Panc1 (cell line): ENCODE measurements at regions not wholly inside any gene's neighbourhood (a gene's known extent, or its start where the extent isn't known, plus 50 kb on each side); places are given as distances from the start of the nearest gene placed in this dataset.

ENCODE experiments used
- ATAC-seq: fragments of 200-7000 bp; cut with Tn5 transposase; 2 replicates; pipeline ENCODE4 v1.9.1; 2020; ENCODE audit warnings: mild to moderate bottlenecking, moderate library complexity
- BruUV-seq: library from RNA; stranded (reverse); fragments of 400-500 nt; replicated peaks from 2 replicates; lab custom pipeline; 2021; lab: Mats Ljungman, UMichigan
- CTCF ChIA-PET: fragments of 300-600 bp; sonication (Branson Sonifier 250); formaldehyde crosslinking; loops from one replicate; lab custom pipeline; 2022; ENCODE audit warnings: antibody characterized with exemption; lab: Charles Lee
- POLR2A ChIA-PET: fragments of 300-600 bp; sonication (Branson Sonifier 250); formaldehyde crosslinking; loops from one replicate; lab custom pipeline; 2022; ENCODE audit warnings: antibody characterized with exemption; lab: Charles Lee
- DNase-seq: peaks from one replicate; pipeline ENCODE4 v3.0.0-alpha.2; 2010; ENCODE audit warnings: low read depth, low spot score
- H3K27ac ChIP-seq: 2 replicates; pipeline ENCODE4 v1.5.1; 2011; ENCODE audit warnings: mild to moderate bottlenecking, low read length, inconsistent platforms
- H3K27me3 ChIP-seq: fragments of 200-500 bp; sonication (Bioruptor generic); 2 replicates; pipeline ENCODE4 v1.6.0; 2014; ENCODE audit warnings: low read length, inconsistent platforms; ENCODE audit not compliant: control insufficient read depth, insufficient read depth
- H3K36me3 ChIP-seq: fragments of 200-500 bp; sonication (Bioruptor generic); 2 replicates; pipeline ENCODE4 v1.5.1; 2014; ENCODE audit warnings: inconsistent platforms, mild to moderate bottlenecking, low read length, moderate library complexity; ENCODE audit not compliant: control insufficient read depth, insufficient read depth
- H3K4me1 ChIP-seq: 2 replicates; pipeline ENCODE4 v1.5.1; 2011; ENCODE audit warnings: inconsistent platforms, mild to moderate bottlenecking, low read length, moderate library complexity; ENCODE audit not compliant: control insufficient read depth, insufficient read depth
- H3K4me3 ChIP-seq, 2 experiments: 2 replicates each; pipeline ENCODE4 v1.5.1; 2011 to 2012; ENCODE audit warnings: low read depth in 2 of 2, low read length in 2 of 2, mild to moderate bottlenecking in 2 of 2, inconsistent platforms in 1 of 2, moderate library complexity in 1 of 2
- H3K9me3 ChIP-seq: fragments of 200-500 bp; sonication (Bioruptor generic); 2 replicates; pipeline ENCODE4 v1.5.1; 2014; ENCODE audit warnings: low read depth, mild to moderate bottlenecking, inconsistent platforms, low read length, moderate library complexity; ENCODE audit not compliant: control insufficient read depth, insufficient read depth
- POLR2AphosphoS5 ChIP-seq: IDR thresholded peaks from 2 replicates; pipeline ENCODE4 v1.6.1; 2012; ENCODE audit warnings: mild to moderate bottlenecking, low read depth, low read length, moderate library complexity
- SIN3A ChIP-seq: IDR thresholded peaks from 2 replicates; pipeline ENCODE4 v1.6.1; 2012; ENCODE audit warnings: low read depth, mild to moderate bottlenecking, low read length, moderate library complexity, borderline replicate concordance; ENCODE audit not compliant: insufficient read depth
- TCF7L2 ChIP-seq: IDR thresholded peaks from 2 replicates; pipeline ENCODE4 v1.6.1; 2011; ENCODE audit warnings: mild to moderate bottlenecking, low read depth, low read length, inconsistent platforms
- in situ Hi-C: cut with HindIII; loops from 2 replicates; pipeline ENCODE4 v1.10.0; 2016; ENCODE audit warnings: low sequenced_read_pairs, low pct_unique_long_range_greater_than_20kb
- intact Hi-C: fragments of 100-400 bp; cut with micrococcal nuclease; formaldehyde crosslinking; loops from one replicate; pipeline ENCODE4 v1.10.0; 2022; ENCODE audit not compliant: unreplicated experiment
- TF ChIP-seq, protein P1 (sequence below): fragments of 450-650 bp; IDR thresholded peaks from 2 replicates; pipeline ENCODE4 v1.5.1; 2017; ENCODE audit warnings: mild to moderate bottlenecking
- TF ChIP-seq, protein P2 (sequence below), 2 experiments: IDR thresholded peaks; 2 replicates each; pipeline ENCODE4 v1.6.1; 2011 to 2012; ENCODE audit warnings: low read depth in 2 of 2, control low read depth in 1 of 2, low read length in 1 of 2, mild to moderate bottlenecking in 1 of 2, moderate library complexity in 1 of 2; ENCODE audit not compliant: insufficient read depth in 1 of 2

DNA sequence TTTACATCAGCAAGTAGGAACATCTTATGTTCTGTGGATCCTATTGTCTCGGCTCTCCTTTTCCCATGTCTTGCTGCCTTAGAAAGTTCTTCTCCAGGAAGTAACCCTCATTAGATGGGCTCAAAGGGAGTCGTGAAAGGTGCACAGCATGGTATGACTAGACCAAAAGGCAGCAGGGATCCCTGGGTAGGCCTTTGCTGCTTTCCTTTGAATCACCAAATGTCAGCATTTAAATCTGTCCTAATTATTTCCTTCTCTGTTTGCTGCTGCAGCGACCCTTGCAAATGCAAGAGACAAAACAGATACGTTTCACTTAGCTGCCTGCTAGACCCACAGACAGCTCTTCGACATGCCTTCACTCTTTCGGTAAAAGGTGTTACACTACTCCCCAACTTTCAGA is 218.4 kb downstream of the ACTL7B start:
- CTCF ChIA-PET, result no interaction called here
- TF ChIP-seq, protein P1, sequence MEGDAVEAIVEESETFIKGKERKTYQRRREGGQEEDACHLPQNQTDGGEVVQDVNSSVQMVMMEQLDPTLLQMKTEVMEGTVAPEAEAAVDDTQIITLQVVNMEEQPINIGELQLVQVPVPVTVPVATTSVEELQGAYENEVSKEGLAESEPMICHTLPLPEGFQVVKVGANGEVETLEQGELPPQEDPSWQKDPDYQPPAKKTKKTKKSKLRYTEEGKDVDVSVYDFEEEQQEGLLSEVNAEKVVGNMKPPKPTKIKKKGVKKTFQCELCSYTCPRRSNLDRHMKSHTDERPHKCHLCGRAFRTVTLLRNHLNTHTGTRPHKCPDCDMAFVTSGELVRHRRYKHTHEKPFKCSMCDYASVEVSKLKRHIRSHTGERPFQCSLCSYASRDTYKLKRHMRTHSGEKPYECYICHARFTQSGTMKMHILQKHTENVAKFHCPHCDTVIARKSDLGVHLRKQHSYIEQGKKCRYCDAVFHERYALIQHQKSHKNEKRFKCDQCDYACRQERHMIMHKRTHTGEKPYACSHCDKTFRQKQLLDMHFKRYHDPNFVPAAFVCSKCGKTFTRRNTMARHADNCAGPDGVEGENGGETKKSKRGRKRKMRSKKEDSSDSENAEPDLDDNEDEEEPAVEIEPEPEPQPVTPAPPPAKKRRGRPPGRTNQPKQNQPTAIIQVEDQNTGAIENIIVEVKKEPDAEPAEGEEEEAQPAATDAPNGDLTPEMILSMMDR, result no peak
- TF ChIP-seq SIN3A, result no peak
- no peak for TF ChIP-seq POLR2AphosphoS5
- no peak for TF ChIP-seq TCF7L2
- TF ChIP-seq, protein P2, sequence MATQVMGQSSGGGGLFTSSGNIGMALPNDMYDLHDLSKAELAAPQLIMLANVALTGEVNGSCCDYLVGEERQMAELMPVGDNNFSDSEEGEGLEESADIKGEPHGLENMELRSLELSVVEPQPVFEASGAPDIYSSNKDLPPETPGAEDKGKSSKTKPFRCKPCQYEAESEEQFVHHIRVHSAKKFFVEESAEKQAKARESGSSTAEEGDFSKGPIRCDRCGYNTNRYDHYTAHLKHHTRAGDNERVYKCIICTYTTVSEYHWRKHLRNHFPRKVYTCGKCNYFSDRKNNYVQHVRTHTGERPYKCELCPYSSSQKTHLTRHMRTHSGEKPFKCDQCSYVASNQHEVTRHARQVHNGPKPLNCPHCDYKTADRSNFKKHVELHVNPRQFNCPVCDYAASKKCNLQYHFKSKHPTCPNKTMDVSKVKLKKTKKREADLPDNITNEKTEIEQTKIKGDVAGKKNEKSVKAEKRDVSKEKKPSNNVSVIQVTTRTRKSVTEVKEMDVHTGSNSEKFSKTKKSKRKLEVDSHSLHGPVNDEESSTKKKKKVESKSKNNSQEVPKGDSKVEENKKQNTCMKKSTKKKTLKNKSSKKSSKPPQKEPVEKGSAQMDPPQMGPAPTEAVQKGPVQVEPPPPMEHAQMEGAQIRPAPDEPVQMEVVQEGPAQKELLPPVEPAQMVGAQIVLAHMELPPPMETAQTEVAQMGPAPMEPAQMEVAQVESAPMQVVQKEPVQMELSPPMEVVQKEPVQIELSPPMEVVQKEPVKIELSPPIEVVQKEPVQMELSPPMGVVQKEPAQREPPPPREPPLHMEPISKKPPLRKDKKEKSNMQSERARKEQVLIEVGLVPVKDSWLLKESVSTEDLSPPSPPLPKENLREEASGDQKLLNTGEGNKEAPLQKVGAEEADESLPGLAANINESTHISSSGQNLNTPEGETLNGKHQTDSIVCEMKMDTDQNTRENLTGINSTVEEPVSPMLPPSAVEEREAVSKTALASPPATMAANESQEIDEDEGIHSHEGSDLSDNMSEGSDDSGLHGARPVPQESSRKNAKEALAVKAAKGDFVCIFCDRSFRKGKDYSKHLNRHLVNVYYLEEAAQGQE (IDR thresholded peaks at IDR 0.05; ENCODE audit: insufficient read depth in 1 of 2, low read depth in 2 of 2, low read length in 1 of 2), result no peak
- in situ Hi-C loops (no loop called here), intact Hi-C loops (no loop called here)
- BruUV-seq, result no TSS peak
- Histone ChIP-seq H3K4me3 (no peak overlapping the region), H3K4me1 (no peaks in the 10 kb centered on the region), H3K27ac (no peak overlapping the region), H3K36me3 (no peaks in the 10 kb centered on the region), H3K27me3 (no peaks in the 10 kb centered on the region; the same call in 1 of the 2 replicates), H3K9me3 (no peaks in the 10 kb centered on the region)
- DNase-seq (no peak), ATAC-seq (no peak)
- POLR2A ChIA-PET, result no interaction called here

DNA sequence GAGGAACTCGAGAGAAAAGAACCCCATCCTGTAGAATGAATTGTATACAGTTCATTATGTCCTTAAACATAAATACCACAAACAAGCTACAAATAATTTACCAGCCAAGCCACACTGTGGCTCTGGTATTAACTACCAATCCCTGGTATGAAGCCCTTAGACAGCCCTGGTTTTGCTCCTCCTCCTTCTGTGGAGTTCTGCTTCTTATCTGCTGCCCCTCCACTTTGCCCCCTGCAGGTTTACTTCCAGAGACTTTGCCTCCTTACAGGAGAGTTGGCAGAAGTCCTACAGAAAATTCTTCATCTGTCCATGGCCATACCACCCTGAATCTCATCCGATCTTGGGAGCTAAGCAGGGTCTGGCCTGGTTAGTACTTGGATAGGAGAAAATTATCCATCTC is 219.8 kb downstream of the ACTL7B start:
- no peak overlapping the region for H3K27ac ChIP-seq
- no peak overlapping the region for H3K4me3 ChIP-seq
- POLR2A ChIA-PET, result no interaction called here
- TF ChIP-seq SIN3A (no peak), POLR2AphosphoS5 (no peak)
- TF ChIP-seq, protein P1, result no peak
- TF ChIP-seq, protein P2 (IDR thresholded peaks at IDR 0.05; ENCODE audit: insufficient read depth in 1 of 2, low read depth in 2 of 2, low read length in 1 of 2), result no peak
- H3K4me1 ChIP-seq, result no peaks in the 10 kb centered on the region
- ATAC-seq (no peak), DNase-seq (no peak)
- intact Hi-C loops, result no loop called here
- CTCF ChIA-PET, result no interaction called here
- no peaks in the 10 kb centered on the region for H3K36me3 ChIP-seq
- no TSS peak for BruUV-seq
- in situ Hi-C loops, result no loop called here
- H3K9me3 ChIP-seq, result no peaks in the 10 kb centered on the region
- H3K27me3 ChIP-seq, result no peaks in the 10 kb centered on the region; the same call in 1 of the 2 replicates
